HepG2 (cell line): ENCODE measurements at regions not wholly inside any gene's neighbourhood (a gene's known extent, or its start where the extent isn't known, plus 50 kb on each side); places are given as distances from the start of the nearest gene placed in this dataset.

Experiments used
- ESRRA ChIP-seq: sonication (generic); formaldehyde crosslinking; IDR thresholded peaks from 2 replicates; pipeline ENCODE4 v1.5.1; 2020; ENCODE audit warnings: mild to moderate bottlenecking, low read depth, missing genetic modification reagents
- FOXK1 ChIP-seq: sonication (generic); formaldehyde crosslinking; IDR thresholded peaks from 2 replicates; pipeline ENCODE4 v1.4.0; 2020; ENCODE audit warnings: low read depth, missing genetic modification reagents, borderline replicate concordance
- POLR2A ChIP-seq, 2 experiments: IDR thresholded peaks; 2 replicates each; pipeline ENCODE4 v1.6.1; 2011; ENCODE audit warnings: low read depth in 2 of 2, low read length in 2 of 2, mild to moderate bottlenecking in 1 of 2, moderate library complexity in 1 of 2; ENCODE audit not compliant: insufficient read depth in 1 of 2
- SETDB1 ChIP-seq: sonication (generic); formaldehyde crosslinking; IDR thresholded peaks from 2 replicates; pipeline ENCODE4 v1.5.1; 2020; ENCODE audit warnings: missing genetic modification reagents, mild to moderate bottlenecking, borderline replicate concordance

DNA sequence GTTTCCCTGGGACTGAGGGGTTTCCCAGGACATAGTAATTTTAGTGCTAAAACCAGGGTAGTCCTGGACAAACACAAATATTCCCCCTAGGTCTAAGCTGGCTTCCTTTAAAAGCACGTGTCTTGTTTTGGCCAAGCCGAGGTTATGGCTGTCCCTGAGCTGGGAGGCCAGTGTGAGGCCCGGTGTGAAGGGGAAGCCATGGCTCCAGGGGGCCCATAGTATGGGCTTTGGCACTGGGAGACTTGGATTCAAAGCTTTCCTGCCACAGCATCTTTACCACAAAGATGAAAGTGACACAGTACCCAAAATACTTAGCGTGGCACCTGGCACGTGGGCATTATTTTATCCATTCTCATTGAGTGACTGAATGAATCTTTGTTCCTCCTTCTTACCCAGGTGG is 345.2 kb downstream of the ZNF536 start:
- no peak for TF ChIP-seq SETDB1
- no peak for TF ChIP-seq ESRRA (CRISPR knock-in tag)
- TF ChIP-seq POLR2A (IDR thresholded peaks at IDR 0.05; ENCODE audit: insufficient read depth in 1 of 2, low read depth in 2 of 2, low read length in 2 of 2) = no peak
- no peak for TF ChIP-seq FOXK1 (CRISPR knock-in tag)
